Panc1 (cell line): ENCODE measurements at regions not wholly inside any gene's neighbourhood (a gene's known extent, or its start where the extent isn't known, plus 50 kb on each side); places are given as distances from the start of the nearest gene placed in this dataset.

Source experiments
- ATAC-seq: fragments of 200-7000 bp; cut with Tn5 transposase; 2 replicates; pipeline ENCODE4 v1.9.1; 2020; ENCODE audit warnings: mild to moderate bottlenecking, moderate library complexity
- BruUV-seq: library from RNA; stranded (reverse); fragments of 400-500 nt; replicated peaks from 2 replicates; lab custom pipeline; 2021; lab: Mats Ljungman, UMichigan
- CTCF ChIA-PET: fragments of 300-600 bp; sonication (Branson Sonifier 250); formaldehyde crosslinking; loops from one replicate; lab custom pipeline; 2022; ENCODE audit warnings: antibody characterized with exemption; lab: Charles Lee
- POLR2A ChIA-PET: fragments of 300-600 bp; sonication (Branson Sonifier 250); formaldehyde crosslinking; loops from one replicate; lab custom pipeline; 2022; ENCODE audit warnings: antibody characterized with exemption; lab: Charles Lee
- DNase-seq: peaks from one replicate; pipeline ENCODE4 v3.0.0-alpha.2; 2010; ENCODE audit warnings: low read depth, low spot score
- H3K27ac ChIP-seq: 2 replicates; pipeline ENCODE4 v1.5.1; 2011; ENCODE audit warnings: mild to moderate bottlenecking, low read length, inconsistent platforms
- H3K27me3 ChIP-seq: fragments of 200-500 bp; sonication (Bioruptor generic); 2 replicates; pipeline ENCODE4 v1.6.0; 2014; ENCODE audit warnings: low read length, inconsistent platforms; ENCODE audit not compliant: control insufficient read depth, insufficient read depth
- H3K36me3 ChIP-seq: fragments of 200-500 bp; sonication (Bioruptor generic); 2 replicates; pipeline ENCODE4 v1.5.1; 2014; ENCODE audit warnings: inconsistent platforms, mild to moderate bottlenecking, low read length, moderate library complexity; ENCODE audit not compliant: control insufficient read depth, insufficient read depth
- H3K4me1 ChIP-seq: 2 replicates; pipeline ENCODE4 v1.5.1; 2011; ENCODE audit warnings: inconsistent platforms, mild to moderate bottlenecking, low read length, moderate library complexity; ENCODE audit not compliant: control insufficient read depth, insufficient read depth
- H3K4me3 ChIP-seq, 2 experiments: 2 replicates each; pipeline ENCODE4 v1.5.1; 2011 to 2012; ENCODE audit warnings: low read depth in 2 of 2, low read length in 2 of 2, mild to moderate bottlenecking in 2 of 2, inconsistent platforms in 1 of 2, moderate library complexity in 1 of 2
- H3K9me3 ChIP-seq: fragments of 200-500 bp; sonication (Bioruptor generic); 2 replicates; pipeline ENCODE4 v1.5.1; 2014; ENCODE audit warnings: low read depth, mild to moderate bottlenecking, inconsistent platforms, low read length, moderate library complexity; ENCODE audit not compliant: control insufficient read depth, insufficient read depth
- POLR2AphosphoS5 ChIP-seq: IDR thresholded peaks from 2 replicates; pipeline ENCODE4 v1.6.1; 2012; ENCODE audit warnings: mild to moderate bottlenecking, low read depth, low read length, moderate library complexity
- SIN3A ChIP-seq: IDR thresholded peaks from 2 replicates; pipeline ENCODE4 v1.6.1; 2012; ENCODE audit warnings: low read depth, mild to moderate bottlenecking, low read length, moderate library complexity, borderline replicate concordance; ENCODE audit not compliant: insufficient read depth
- TCF7L2 ChIP-seq: IDR thresholded peaks from 2 replicates; pipeline ENCODE4 v1.6.1; 2011; ENCODE audit warnings: mild to moderate bottlenecking, low read depth, low read length, inconsistent platforms
- in situ Hi-C: cut with HindIII; loops from 2 replicates; pipeline ENCODE4 v1.10.0; 2016; ENCODE audit warnings: low sequenced_read_pairs, low pct_unique_long_range_greater_than_20kb
- intact Hi-C: fragments of 100-400 bp; cut with micrococcal nuclease; formaldehyde crosslinking; loops from one replicate; pipeline ENCODE4 v1.10.0; 2022; ENCODE audit not compliant: unreplicated experiment
- TF ChIP-seq, protein P1 (sequence below): fragments of 450-650 bp; IDR thresholded peaks from 2 replicates; pipeline ENCODE4 v1.5.1; 2017; ENCODE audit warnings: mild to moderate bottlenecking
- TF ChIP-seq, protein P2 (sequence below), 2 experiments: IDR thresholded peaks; 2 replicates each; pipeline ENCODE4 v1.6.1; 2011 to 2012; ENCODE audit warnings: low read depth in 2 of 2, control low read depth in 1 of 2, low read length in 1 of 2, mild to moderate bottlenecking in 1 of 2, moderate library complexity in 1 of 2; ENCODE audit not compliant: insufficient read depth in 1 of 2

DNA sequence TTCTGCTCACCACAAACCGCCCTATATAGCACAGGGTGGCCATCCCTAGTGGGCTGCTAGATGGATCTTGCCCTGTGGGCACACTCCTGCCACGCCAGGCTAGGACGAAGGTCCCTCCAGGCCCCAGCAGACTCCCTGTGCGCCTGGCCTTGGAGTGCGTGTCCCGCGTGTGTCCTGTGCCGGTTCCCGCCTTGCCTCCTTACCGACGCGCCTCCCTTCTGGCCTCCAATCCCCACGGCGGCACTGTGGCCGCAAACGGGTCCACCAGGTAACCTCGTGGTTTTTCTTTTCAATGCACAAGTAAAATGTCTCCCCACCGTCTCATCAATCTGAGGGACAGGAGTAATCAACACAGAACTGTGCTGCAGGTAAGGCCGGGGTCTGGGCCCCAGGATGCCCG, 133.8 kb upstream of the PHACTR3 start:
- in situ Hi-C loops: no loop called here
- no peak for DNase-seq
- Histone ChIP-seq H3K27me3 (no peaks in the 10 kb centered on the region; the same call in 1 of the 2 replicates), H3K4me1 (no peaks in the 10 kb centered on the region), H3K9me3 (no peaks in the 10 kb centered on the region), H3K36me3 (no peaks in the 10 kb centered on the region), H3K4me3 (no peak overlapping the region), H3K27ac (no peak overlapping the region)
- ChIA-PET POLR2A (no interaction called here), CTCF (no interaction called here)
- intact Hi-C loops: no loop called here
- TF ChIP-seq, protein P1, sequence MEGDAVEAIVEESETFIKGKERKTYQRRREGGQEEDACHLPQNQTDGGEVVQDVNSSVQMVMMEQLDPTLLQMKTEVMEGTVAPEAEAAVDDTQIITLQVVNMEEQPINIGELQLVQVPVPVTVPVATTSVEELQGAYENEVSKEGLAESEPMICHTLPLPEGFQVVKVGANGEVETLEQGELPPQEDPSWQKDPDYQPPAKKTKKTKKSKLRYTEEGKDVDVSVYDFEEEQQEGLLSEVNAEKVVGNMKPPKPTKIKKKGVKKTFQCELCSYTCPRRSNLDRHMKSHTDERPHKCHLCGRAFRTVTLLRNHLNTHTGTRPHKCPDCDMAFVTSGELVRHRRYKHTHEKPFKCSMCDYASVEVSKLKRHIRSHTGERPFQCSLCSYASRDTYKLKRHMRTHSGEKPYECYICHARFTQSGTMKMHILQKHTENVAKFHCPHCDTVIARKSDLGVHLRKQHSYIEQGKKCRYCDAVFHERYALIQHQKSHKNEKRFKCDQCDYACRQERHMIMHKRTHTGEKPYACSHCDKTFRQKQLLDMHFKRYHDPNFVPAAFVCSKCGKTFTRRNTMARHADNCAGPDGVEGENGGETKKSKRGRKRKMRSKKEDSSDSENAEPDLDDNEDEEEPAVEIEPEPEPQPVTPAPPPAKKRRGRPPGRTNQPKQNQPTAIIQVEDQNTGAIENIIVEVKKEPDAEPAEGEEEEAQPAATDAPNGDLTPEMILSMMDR: no peak
- TF ChIP-seq, protein P2, sequence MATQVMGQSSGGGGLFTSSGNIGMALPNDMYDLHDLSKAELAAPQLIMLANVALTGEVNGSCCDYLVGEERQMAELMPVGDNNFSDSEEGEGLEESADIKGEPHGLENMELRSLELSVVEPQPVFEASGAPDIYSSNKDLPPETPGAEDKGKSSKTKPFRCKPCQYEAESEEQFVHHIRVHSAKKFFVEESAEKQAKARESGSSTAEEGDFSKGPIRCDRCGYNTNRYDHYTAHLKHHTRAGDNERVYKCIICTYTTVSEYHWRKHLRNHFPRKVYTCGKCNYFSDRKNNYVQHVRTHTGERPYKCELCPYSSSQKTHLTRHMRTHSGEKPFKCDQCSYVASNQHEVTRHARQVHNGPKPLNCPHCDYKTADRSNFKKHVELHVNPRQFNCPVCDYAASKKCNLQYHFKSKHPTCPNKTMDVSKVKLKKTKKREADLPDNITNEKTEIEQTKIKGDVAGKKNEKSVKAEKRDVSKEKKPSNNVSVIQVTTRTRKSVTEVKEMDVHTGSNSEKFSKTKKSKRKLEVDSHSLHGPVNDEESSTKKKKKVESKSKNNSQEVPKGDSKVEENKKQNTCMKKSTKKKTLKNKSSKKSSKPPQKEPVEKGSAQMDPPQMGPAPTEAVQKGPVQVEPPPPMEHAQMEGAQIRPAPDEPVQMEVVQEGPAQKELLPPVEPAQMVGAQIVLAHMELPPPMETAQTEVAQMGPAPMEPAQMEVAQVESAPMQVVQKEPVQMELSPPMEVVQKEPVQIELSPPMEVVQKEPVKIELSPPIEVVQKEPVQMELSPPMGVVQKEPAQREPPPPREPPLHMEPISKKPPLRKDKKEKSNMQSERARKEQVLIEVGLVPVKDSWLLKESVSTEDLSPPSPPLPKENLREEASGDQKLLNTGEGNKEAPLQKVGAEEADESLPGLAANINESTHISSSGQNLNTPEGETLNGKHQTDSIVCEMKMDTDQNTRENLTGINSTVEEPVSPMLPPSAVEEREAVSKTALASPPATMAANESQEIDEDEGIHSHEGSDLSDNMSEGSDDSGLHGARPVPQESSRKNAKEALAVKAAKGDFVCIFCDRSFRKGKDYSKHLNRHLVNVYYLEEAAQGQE (IDR thresholded peaks at IDR 0.05; ENCODE audit: insufficient read depth in 1 of 2, low read depth in 2 of 2, low read length in 1 of 2): no peak
- no peak for TF ChIP-seq POLR2AphosphoS5
- TF ChIP-seq SIN3A: no peak
- TF ChIP-seq TCF7L2: no peak
- no TSS peak for BruUV-seq
- ATAC-seq: no peak

DNA sequence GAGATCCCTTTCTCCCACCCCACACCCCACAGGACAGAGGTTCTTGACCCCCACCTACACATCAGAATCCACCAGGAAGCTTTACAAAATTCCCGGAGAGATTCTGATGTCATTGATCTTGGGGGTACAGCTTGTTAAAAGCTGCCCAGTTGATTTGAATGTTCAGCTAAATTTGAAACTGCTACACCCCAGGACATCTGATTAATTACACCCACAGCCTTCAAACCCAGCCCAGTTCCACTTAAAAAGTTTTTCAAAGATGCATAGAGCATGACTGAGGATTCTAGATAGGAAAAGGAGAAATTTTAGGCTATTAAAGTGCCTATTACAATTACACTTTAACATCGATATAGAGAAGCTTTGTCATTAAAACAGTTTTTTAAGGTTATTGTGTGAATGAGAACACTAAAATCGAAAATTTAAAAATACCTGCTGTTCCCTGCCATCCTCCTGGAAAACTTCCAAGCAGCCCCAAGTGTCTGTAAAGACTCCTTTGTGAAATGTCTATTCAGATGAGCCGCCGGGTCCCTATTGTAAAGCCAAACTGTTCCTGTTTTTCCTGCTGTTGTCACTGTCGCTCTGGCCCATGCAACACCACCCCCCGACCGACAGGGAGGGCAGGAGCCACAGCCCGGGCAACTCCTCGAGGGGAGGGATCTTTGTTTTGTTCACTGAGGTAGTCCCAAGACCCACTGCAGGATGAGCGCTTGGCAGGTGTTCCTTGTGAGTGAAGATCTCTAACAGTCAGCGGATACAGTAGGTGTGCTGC, 132.5 kb upstream of the PHACTR3 start:
- Histone ChIP-seq H3K9me3 (no peaks in the 10 kb centered on the region), H3K36me3 (no peaks in the 10 kb centered on the region), H3K4me3 (no peak overlapping the region), H3K27me3 (no peaks in the 10 kb centered on the region; the same call in 1 of the 2 replicates), H3K27ac (no peak overlapping the region), H3K4me1 (no peaks in the 10 kb centered on the region)
- DNase-seq: no peak
- BruUV-seq: no TSS peak
- TF ChIP-seq, protein P1: no peak
- TF ChIP-seq POLR2AphosphoS5: no peak
- TF ChIP-seq SIN3A: no peak
- TF ChIP-seq TCF7L2: no peak
- TF ChIP-seq, protein P2 (IDR thresholded peaks at IDR 0.05; ENCODE audit: insufficient read depth in 1 of 2, low read depth in 2 of 2, low read length in 1 of 2): no peak
- intact Hi-C loops: no loop called here
- POLR2A ChIA-PET: interaction anchor here (0.7 kb wide), 1 partner anchor 266 kb away, joined by 6 read pairs; no protein-coding TSS in a partner anchor
- CTCF ChIA-PET: no interaction called here
- in situ Hi-C loops: no loop called here
- ATAC-seq: no peak
